HG03457 (cell line): ENCODE measurements at regions not wholly inside any gene's neighbourhood (a gene's known extent, or its start where the extent isn't known, plus 50 kb on each side); places are given as distances from the start of the nearest gene placed in this dataset.

Experiments used
- ATAC-seq: cut with Tn5 transposase; IDR thresholded peaks from one replicate; pipeline ENCODE4 v1.9.1; 2021; ENCODE audit warnings: moderate number of reproducible peaks; ENCODE audit not compliant: unreplicated experiment

GRCh38 chr3:175913286-175913685 is 1054.2 kb downstream of the NAALADL2 start:
- ATAC-seq: no peak

- no peak for ATAC-seq
These were observed 1052.8 kb downstream of the NAALADL2 start for GRCh38 chr3:175911937-175912336.

GRCh38 chr3:175902226-175902625 is 1043.1 kb downstream of the NAALADL2 start:
- no peak for ATAC-seq

GRCh38 chr3:175898194-175898593 is 1039.1 kb downstream of the NAALADL2 start:
- ATAC-seq: no peak

GRCh38 chr3:175896655-175897054 is 1037.5 kb downstream of the NAALADL2 start:
- no peak for ATAC-seq

- no peak for ATAC-seq
These were observed 1036.6 kb downstream of the NAALADL2 start for GRCh38 chr3:175895731-175896130.

GRCh38 chr3:175893566-175893965 is 1034.4 kb downstream of the NAALADL2 start:
- ATAC-seq: no peak

- no peak for ATAC-seq
These were observed 1030.9 kb downstream of the NAALADL2 start for GRCh38 chr3:175890066-175890465.

GRCh38 chr3:175885231-175885766 is 1026.2 kb downstream of the NAALADL2 start:
- no peak for ATAC-seq

- ATAC-seq: no peak
These were observed 1020.3 kb downstream of the NAALADL2 start for GRCh38 chr3:175879417-175879816.

GRCh38 chr3:175869404-175869803 is 1010.3 kb downstream of the NAALADL2 start:
- ATAC-seq: no peak

- ATAC-seq: no peak
These were observed 1009.5 kb downstream of the NAALADL2 start for GRCh38 chr3:175868626-175869025.

- no peak for ATAC-seq
These were observed 1006.6 kb downstream of the NAALADL2 start for GRCh38 chr3:175865724-175866123.

GRCh38 chr3:175861916-175862315 is 1002.8 kb downstream of the NAALADL2 start:
- no peak for ATAC-seq
